ENCODE measurements at regions not wholly inside any gene's neighbourhood (a gene's known extent, or its start where the extent isn't known, plus 50 kb on each side); places are given as distances from the start of the nearest gene placed in this dataset.
"Not testable (repeated sequence)": the region's sequence is repeated elsewhere in the genome, so short reads cannot be mapped to it uniquely, and the experiment has no call there.

DNA sequence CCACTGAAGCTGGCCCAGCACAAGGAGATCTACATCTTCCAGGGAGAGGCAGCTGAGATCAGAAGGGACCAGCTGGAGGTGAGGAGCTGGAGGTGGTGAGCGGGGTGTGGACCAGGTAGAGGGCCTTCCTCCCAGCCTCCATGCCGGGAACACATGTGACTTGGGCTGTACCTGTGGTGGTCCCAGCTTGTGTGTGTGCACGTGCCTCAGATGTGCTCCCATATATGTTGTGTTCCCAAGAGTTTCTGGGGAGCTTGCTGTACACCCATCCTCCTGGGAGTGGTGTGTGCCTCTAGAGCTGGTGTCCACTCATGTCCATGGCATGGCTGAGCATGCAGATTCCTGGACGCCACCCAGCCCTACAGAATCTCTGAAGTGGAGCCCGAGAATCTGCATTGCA lies 183.7 kb upstream of the AKAP13 start:
- DNase-seq: not testable (repeated sequence)

DNA sequence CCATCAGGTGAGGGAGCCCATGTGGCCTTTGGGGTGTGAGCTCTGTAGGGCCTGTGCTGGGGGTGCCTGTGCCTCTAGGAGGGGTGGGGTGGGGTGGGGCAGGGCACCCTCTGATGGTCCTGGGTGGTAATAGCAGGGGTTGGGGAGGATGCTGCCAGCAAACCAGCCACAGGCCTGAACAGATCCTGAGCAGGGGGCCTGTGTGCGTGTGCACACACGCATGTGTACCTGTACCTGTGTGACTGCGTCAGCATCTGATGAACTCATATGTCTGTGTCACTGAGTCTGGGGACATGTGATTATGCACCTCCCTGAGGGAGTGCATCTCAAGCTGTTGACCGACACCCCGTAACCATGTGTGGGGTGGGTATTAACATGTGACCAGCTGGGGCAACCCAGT lies 182.8 kb upstream of the AKAP13 start:
- not testable (repeated sequence) for DNase-seq

DNA sequence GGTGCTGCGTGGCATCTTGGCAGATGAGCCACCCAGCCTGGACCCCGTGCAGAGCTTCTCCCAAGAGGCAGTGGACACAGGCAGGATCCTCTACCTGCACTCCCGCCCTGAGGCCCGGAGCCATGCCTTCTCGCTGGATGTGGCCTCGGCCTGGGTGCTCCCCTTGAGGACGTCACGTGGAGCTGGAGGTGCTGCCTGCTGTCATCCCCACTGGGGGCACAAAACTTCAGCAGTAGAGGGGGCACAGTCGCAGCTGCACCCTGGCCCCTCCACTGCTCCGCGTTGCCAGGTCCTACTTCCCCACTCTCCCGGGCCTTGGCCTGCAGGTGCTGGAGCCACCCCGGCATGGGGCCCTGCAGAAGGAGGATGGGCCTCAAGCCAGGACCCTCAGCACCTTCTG lies 182.0 kb upstream of the AKAP13 start:
- not testable (repeated sequence) for DNase-seq

DNA sequence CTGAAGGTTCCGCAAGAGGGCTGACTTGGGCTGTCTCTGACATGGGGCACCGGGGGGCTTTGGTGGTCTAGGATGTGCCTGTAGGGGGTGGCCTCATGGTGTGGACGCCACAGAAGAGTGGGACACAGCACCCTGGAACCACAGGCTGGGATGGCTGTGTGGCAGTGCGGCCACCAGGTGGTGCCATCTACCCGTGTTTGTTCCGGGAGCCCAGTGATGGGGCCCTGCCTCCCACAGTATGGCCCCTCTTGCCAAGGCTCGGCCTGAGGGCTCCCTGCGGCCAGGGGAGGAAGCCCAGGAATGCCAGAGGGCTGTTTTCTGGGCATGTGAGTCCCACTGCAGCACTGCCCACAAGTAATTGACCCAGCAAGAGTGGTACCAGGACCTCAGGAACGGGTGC lies 180.2 kb upstream of the AKAP13 start:
- not testable (repeated sequence) for DNase-seq

DNA sequence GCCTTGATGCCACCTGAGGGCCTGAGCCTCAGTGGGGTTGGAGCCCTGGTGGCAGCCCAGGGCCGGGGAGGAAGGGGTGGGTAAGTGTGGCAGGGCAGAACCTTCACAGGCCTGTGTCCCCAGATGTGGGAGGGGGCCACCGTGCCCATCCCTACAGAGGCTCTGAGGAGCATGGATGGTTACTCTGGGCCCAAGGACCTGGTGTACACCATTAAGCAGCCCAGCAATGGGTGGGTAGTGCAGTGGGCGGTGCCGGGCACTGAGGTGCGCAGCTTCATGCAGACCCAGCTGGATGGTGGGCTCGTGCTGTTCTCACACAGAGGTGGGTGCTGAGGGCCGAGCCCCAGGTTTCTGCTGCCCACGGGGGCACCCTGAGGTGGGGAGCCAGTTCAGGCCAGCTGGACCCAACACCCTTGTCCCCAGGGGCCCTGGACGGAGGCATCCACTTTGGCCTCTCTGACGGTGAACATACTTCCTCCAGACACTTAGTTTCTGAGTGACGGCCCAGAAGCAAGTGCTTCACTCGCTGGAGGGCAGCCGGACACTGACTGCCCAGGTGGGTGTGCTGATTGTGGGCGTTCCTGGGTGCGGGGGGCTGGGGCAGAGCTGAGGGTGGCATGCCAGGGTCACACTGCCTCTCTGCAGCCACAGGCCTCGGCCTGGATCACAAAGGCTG lies 179.1 kb upstream of the AKAP13 start:
- DNase-seq: not testable (repeated sequence)

DNA sequence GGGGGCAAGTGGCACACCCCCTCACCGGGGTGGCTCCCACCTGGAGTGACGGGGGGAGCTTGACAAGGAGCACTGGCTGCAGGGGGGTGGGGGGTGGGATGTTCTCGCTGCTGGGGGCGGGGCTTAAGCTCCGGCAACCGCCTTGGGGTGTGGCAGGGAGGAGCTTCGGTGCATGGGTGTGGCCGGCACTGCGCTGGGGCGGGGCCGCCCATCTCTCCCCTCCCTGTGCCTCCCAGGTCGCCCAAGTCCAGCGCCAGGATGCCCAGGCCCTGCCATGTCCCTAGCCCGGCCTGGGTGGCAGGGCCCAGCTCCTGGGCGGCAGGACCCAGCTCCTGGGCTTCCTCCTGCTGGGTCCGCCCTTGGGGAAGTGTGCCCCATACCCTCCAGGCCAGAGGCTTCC lies 175.9 kb upstream of the AKAP13 start:
- not testable (repeated sequence) for DNase-seq

DNA sequence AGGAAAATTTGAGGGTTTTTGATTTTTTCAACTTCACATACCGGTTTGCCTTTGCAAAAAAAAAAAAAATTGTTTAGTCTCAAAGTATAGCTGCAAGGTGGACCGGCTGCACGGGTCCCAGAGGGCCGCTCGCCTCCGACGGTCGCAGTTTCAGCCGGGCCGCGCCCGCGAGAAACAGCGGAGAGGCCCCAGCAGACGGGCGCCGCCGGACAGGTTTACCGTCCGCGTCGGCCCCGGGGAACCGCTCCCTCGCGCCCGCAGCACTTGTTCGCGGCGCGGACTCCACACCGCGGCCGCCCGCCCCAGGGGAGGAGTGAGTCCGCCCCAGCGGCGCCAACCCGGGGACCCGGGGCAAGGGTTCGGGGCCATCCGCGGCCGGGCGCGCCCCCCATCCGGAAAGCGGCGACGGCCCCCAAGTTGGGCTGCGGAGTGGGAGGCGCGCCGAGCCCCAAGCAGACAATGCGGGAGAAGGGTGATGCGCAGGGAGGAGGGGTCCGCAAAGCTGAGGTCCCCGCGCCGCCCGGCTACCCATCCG lies 146.5 kb upstream of the AKAP13 start:
- DNase-seq: not testable (repeated sequence)

DNA sequence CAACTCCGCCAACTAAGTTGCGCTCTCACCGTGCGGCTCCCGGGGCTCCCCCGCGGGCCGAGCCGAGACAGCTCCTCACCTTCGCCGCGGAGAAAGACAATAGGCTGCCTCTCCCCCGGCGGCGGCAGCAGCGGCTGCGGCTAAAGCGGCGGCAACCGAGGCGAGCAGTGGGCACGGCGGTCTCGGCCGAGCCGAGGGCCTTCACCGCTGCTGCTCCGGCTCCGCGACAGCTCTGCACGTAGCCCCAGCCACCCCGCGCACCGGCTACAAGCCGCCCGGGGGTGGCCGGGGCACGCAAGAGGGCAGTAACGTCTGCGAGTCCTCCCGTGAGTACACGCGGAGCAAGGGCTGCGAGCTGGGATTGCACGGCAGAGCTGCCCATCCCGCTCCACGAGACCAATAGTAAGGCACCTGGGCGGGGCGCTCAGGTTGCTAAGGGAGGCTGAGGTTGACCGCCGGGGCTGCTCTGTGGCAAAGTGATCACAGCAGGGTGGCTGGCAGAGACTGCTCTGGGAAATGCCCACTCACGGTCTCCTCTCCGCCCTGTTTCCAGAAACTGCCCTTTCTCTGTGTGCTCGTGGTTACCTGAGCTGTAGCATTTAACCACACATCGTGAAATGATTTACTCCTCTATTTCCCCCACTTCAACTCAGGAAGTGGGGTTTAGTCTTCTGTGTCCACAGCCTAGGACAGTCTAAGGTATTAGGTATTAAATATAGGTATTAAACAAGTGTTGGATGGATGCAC lies 145.8 kb upstream of the AKAP13 start:
- DNase-seq: not testable (repeated sequence)

DNA sequence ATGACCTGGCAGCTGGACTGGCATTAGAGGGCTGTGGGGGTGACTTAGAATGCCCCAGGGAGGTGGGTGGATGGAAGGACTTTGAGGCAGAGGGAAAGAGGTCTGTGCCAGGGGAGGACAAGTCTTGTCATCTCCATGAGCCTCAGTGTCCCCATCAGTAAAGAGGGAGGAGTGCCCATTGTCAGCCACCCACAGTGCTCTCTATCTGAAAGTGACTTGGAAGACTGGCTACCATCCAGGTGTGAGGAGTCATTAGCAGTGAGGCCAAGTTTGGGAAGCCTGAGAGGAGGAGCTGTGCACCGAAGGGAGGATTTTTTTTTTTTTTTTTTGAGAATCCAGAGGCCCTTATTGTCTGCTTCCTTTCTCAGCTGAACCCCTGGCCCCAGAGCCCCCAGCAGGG lies 136.3 kb upstream of the AKAP13 start:
- DNase-seq: not testable (repeated sequence)

DNA sequence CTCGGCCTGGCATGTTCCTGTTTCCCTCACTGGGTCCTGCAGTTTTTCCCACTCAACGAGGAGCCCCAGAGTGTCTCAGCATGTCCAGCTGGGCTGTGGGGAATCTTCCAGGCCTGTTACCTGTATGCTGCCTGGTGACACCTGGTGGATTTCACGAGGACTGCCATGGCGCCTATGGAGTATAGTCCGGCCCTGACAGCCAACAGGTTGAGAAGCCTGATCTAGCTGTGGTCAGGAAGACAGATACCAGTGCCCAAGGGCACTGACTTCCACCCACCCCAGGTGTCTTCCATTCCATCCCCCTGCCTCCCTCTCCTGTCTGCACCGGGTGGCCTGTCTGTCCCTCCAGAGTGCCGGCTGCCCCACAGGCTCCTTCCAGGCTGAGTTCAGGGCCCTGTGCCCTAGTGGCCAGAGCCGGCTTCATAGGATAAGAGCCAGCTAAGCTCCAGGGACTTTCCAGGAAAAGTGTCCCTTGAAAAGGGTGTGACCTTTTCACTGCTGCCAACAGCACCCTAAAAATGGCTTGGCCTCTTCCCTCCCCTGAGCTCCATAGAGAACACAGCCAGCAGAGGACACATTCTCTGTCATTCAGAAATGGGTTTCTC lies 129.4 kb upstream of the AKAP13 start:
- DNase-seq: not testable (repeated sequence)

DNA sequence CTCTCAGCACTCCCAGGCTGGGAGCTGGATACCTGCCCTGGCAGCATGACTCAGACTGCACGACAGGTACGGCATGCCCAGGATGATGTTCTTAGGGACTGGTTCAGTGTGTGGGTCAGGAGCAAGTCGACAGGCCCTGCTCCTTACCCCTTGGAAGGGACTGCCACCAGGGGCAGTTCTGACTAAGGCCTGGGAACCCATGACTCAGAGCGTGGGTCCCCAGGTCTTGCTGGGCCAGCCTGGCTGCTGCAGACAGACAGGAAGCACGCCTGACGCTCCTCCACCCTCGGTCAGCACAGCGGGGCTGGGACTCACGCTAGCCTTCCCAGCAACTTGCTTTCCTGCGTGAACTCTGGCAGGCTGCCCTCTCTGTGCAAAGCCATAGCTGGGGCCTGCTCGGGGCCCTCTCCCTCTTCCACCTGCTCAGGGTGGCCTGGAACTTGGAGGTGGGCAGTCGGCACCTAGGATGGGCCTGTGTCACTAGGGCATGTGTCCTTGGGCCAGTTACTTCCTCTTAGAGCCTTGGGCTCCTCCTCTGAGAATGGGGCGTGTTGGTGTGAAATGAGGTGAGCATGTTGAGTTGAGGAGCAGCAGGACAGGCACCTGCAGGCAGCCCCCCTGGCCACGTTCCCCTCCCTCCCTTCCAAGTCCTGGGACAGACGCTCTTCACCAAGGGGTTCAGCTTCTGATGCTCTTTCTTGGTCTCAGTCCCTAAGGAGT lies 127.0 kb upstream of the AKAP13 start:
- not testable (repeated sequence) for DNase-seq

DNA sequence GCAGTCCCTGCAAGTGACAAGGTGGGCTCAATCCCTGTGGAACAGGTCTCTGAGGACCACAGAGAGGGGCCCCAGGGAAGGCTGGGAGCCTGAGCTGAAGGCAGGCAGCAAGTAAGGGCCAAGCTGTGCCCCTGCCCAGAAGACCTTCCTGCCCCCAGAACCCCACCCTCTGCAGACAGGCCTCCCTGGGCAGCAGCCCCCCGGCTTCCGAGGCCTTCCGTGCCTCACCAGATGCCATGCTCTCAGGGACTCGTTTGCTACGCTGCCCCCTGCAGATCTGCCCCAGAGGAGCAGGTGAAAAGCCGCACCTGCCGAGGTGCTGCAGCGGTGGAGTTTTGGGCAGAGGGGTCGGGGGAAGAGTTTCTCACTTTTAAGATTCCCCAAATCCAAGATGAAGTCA lies 125.4 kb upstream of the AKAP13 start:
- DNase-seq: not testable (repeated sequence)

DNA sequence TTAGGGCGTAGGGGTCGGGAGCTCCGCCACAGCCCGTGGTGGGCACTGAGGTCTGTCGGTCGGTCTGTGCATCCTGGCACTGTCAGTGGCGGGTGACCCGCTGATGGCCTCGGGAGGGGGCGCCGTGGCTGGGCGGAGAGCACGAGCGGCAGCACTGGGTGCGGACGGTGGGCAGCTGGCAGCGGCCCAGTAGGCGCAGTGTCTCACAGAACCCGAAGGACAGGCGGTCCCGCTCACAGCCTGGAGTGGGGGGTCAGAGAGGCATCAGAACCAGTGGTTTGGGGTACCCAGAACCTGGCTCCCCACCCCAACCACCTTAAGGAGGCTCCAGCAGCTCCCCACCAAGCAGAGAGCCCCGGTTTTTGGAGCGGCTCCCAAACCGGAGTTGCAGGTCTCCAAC lies 124.9 kb upstream of the AKAP13 start:
- DNase-seq: not testable (repeated sequence)

DNA sequence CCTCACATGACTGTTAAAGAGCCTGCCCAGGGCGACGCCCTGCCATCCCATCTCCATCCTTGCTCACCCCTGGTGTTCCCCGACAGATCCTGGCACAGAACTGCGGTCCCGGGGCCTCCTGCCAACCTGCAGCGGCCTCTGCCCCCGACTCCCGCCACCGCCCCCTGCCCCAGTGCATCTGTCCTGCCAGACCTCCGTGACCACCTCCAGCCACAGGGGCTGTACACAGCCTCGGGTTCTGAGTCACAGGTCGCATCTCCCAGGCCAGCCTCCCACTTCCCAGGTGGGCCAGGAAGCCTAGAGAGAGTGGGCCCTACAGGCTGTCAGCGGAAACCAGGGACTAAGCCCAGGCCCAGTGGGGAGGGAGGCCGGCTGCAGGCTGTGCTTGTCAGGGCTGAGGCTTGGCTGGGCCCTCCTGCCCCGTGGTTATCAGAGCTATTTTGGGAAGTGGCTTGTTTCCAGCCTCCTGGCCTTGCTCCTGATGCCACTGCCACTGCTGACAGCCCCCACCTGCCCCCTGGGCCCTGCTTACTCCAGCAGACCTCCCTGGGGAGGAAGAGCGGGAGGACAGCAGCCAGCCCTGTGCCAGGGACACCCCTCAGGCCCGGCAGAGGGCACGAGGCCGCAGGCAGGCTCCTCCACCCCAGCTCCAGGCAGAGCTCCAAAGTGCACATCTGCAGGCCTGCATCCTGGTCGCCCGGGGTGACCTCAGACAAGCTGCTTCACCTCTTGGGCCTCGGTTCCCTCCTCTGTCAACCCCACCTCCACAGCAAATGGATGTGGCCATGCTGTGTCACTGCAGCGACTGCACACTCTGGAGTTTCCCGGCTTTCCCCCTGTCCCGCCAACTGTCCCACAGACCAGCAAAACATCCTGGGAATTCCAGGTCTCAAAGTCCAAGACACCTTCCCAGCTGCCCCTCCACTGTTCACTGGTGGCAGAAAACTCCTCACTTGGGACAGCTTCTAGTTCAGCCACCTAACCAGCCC lies 124.1 kb upstream of the AKAP13 start:
- not testable (repeated sequence) for DNase-seq

DNA sequence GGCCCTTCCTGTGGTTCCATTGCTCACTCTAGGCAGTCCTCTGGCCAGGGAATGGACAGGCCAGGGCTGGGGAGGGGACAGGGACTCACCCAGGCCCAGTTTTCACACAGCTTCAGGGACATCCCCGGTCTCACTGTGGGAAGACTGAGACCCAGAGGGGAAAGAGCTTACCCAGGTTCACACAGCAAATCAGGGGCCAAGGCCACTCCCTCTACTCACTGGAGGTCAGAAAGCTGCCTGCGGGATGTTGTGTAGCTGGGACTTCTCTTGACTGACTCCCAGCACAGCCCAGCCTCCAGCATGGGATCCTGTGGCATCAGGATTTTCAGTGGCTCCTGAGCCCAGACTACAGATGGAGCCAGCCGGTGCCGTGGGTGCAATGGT lies 122.3 kb upstream of the AKAP13 start:
- not testable (repeated sequence) for DNase-seq

DNA sequence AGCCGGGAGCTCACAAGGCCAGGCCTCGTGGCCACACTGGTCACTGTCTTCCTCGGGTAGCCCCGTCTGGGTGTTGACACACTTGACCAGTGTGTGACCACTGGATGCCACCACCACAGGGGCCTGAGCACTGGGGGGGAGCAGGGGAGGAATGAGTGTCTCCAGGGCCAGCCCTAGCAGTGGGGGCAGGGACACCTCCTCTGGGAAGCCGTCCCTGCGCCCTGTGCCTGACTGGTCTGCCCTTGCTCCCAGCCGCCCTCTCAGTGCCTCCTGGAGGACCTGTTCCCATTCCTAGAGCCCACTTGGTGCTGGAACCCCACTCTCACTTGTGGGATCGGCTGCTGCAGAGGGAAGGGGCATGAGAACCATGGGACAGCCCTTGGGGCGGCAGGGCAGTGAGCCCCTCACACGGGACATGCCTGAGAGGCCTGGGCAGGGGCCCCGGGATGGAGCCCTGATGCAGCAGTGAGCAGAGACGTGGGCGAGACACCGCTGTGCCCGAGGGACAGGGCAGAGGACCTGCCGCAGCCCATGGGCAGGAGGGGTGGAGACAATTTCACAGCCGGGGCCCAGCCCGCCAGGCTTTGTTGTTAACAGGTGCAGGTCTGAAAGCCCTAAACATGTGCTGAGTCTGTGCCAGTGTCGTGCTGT lies 121.7 kb upstream of the AKAP13 start:
- not testable (repeated sequence) for DNase-seq

DNA sequence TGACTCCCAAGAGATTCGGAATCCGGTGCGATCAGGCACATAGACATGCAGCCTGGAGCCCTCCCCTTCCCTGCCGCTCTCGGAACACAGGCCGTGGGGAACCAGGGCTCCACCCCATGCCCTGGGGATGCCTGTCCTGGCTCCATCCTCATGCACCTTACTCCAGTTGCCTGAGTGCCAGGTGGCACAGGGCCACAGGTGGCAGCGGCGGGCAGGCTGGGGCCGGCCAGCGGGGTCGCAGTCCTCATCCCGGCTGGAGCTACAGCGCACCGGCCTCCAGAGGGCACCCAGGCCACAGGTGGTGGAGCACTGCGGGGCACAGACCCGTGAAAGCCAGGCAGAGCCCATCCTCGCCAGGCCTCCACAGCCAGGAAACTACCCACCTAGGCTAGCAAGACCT lies 119.9 kb upstream of the AKAP13 start:
- DNase-seq: not testable (repeated sequence)

DNA sequence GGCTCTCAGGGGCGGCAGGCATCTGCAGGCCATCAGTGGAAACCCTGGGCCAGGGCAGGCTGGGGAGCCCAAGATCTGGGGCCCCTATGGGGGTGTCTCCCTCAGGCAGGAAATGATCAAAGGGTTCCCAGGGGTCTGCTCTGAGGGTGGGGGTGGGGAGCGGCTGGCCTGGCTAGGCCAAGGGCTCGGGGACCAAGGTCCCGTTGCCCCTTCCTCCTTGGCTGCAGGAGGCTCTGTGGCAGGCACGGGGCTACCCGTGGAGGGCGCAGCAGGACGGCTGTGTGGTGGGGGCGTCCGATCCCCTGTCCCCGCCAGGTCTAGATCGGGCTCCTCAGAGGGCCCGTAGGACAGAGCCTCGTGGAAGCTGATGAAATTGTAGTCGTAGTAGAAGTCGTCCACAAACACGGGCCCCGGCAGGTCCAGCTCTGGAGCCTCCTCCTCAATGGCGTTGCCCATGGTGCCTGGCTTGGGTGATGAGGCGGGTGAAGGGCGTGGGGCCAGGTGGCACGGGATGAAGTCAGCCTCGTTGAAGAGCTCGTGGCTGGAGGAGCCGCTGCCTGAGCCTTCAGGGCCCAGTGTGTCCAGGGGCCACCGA lies 117.8 kb upstream of the AKAP13 start:
- DNase-seq: not testable (repeated sequence)

DNA sequence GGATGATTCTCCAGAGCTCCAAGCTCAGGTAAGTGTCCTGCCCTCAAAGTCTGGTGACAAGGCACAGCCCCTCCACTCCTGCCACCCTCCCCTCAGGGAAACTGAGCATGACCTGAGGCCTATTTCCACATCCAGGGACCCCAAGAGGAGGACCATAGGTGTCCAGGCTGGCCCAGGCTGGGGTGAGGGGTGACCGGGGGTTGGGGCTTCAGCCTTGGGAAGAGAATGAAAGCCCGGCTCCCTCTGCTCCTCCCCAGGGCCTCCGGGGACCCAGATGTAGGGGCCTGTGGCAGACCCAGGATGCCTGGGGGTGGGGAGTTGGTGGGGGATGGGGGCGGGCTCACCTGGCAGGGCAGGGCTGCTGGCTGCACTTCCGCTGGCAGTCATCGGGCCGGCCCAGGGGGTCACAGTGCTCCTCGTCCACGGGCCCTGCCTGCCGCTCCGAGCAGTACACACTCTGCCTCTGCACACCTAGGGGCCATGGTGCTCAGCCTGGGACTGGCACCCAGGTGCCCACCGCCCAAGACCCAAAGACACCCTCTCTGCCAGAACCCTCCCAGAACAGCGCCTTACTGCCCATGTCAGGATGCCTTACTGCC lies 116.5 kb upstream of the AKAP13 start:
- DNase-seq: not testable (repeated sequence)

DNA sequence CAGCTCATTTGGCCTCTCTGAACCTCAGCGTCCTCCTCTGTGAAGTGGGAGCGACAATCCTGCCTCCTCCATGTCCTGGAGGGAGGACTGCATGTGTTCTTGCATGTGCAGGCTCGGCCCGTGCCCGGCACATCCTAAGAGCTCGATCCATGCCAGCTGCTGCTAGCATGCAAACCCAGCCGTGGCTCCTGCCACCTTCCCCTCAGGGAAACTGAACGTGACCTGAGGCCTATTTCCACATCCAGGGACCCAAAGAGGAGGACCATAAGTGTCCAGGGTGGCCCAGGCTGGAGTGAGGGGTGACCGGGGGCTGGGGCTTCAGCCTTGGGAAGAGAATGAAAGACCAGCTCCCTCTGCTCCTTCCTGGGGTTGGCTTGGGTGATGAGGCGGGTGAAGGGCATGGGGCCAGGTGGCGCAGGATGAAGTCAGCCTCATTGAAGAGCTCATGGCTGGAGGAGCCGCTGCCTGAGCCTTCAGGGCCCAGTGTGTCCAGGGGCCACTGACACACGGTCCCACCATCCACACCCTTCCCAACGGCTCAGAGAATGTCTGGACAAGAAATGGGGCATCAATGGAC lies 115.7 kb upstream of the AKAP13 start:
- DNase-seq: not testable (repeated sequence)
